Right lobe of liver (tissue), 4 donors: ENCODE measurements at regions not wholly inside any gene's neighbourhood (a gene's known extent, or its start where the extent isn't known, plus 50 kb on each side); places are given as distances from the start of the nearest gene placed in this dataset.

Source experiments
- POLR2A ChIP-seq: fragments of 450-650 bp; IDR thresholded peaks from one replicate; pipeline ENCODE4 v1.6.1; 2017; ENCODE audit warnings: antibody characterized with exemption, mild to moderate bottlenecking
- TF ChIP-seq, protein P1 (sequence below), 4 donors: fragments of 200-600 bp in 3 of 4; fragments of 450-650 bp in 1 of 4; IDR thresholded peaks; one replicate each; pipeline versions ENCODE4 v1.5.1 to v1.8.0; 2016 to 2022; ENCODE audit warnings: antibody characterized with exemption in 4 of 4, mild to moderate bottlenecking in 2 of 4
- donor health status: DM: no; HTN: no; CAD: no.
- donor health status: DM: no; HTN: no; CAD: no.
- donor health status: DM: no; HTN: yes; CAD: no.

DNA sequence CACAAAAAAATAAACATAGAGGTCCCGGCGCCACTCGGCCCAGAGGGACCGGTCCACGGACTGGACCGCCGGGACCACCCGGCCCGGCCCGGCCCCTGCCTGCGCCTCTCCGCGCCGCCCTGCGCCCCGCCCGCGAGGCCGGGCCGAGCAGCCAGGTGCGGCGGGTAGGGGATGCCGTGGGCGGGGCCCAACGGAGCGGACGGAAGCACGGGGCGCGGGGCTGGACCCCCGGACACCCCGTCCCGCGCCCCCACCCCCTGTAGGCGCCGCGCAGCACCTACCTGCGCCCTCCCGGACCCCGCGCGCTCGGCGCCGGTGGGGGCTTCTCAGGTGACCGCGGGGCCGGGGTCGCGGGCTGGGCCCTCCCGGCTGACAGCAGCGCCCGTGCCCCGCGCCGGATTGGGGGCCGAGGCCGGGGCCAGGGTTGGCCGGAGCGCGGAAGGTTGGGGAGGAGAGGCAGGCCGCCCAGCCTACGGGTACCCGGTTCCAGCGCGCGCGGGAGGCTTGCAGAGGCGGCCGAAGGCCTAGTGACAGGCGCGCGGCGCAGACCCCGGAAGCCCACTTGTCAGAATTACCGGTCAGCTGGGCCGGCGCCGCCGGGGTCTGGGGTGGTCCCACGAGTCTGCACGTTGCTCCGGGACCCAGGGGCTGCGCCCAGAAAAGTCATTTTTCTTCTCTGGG, 351.9 kb upstream of the CAMK1G start:
- TF ChIP-seq POLR2A = no peak
- TF ChIP-seq, protein P1, sequence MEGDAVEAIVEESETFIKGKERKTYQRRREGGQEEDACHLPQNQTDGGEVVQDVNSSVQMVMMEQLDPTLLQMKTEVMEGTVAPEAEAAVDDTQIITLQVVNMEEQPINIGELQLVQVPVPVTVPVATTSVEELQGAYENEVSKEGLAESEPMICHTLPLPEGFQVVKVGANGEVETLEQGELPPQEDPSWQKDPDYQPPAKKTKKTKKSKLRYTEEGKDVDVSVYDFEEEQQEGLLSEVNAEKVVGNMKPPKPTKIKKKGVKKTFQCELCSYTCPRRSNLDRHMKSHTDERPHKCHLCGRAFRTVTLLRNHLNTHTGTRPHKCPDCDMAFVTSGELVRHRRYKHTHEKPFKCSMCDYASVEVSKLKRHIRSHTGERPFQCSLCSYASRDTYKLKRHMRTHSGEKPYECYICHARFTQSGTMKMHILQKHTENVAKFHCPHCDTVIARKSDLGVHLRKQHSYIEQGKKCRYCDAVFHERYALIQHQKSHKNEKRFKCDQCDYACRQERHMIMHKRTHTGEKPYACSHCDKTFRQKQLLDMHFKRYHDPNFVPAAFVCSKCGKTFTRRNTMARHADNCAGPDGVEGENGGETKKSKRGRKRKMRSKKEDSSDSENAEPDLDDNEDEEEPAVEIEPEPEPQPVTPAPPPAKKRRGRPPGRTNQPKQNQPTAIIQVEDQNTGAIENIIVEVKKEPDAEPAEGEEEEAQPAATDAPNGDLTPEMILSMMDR (IDR thresholded peaks at IDR 0.05) = no peak
